ENCODE measurements at regions not wholly inside any gene's neighbourhood (a gene's known extent, or its start where the extent isn't known, plus 50 kb on each side); places are given as distances from the start of the nearest gene placed in this dataset.

DNA sequence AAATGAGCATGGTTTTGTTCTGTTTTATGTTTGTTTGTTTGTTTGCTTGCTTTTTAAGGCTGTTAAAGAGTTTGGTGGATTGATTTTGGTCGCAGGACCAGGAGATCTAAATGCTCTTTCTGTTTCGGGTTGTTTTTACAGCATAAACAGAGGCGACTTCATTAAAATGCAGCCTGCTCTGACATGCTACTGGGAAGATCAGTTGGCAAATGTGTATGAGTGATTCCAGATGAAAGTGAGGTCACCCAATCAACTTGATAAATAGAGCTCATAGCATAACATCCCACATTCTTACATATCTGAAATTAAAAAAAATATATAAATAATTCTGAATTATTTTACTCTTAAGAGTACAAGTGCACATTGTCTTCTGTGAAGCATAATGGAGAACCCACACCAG lies 947.7 kb downstream of the GALC start:
- TF ChIP-seq, protein P1, sequence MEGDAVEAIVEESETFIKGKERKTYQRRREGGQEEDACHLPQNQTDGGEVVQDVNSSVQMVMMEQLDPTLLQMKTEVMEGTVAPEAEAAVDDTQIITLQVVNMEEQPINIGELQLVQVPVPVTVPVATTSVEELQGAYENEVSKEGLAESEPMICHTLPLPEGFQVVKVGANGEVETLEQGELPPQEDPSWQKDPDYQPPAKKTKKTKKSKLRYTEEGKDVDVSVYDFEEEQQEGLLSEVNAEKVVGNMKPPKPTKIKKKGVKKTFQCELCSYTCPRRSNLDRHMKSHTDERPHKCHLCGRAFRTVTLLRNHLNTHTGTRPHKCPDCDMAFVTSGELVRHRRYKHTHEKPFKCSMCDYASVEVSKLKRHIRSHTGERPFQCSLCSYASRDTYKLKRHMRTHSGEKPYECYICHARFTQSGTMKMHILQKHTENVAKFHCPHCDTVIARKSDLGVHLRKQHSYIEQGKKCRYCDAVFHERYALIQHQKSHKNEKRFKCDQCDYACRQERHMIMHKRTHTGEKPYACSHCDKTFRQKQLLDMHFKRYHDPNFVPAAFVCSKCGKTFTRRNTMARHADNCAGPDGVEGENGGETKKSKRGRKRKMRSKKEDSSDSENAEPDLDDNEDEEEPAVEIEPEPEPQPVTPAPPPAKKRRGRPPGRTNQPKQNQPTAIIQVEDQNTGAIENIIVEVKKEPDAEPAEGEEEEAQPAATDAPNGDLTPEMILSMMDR (IDR thresholded peaks at IDR 0.05; ENCODE audit: low read length) = no peak
- no peak for TF ChIP-seq EZH2phosphoT487 (IDR thresholded peaks at IDR 0.05; ENCODE audit: low read length)
